Panc1 (cell line): ENCODE measurements at regions not wholly inside any gene's neighbourhood (a gene's known extent, or its start where the extent isn't known, plus 50 kb on each side); places are given as distances from the start of the nearest gene placed in this dataset.
"Not testable (repeated sequence)": the region's sequence is repeated elsewhere in the genome, so short reads cannot be mapped to it uniquely, and the experiment has no call there.

Source experiments
- ATAC-seq: fragments of 200-7000 bp; cut with Tn5 transposase; 2 replicates; pipeline ENCODE4 v1.9.1; 2020; ENCODE audit warnings: mild to moderate bottlenecking, moderate library complexity
- BruUV-seq: library from RNA; stranded (reverse); fragments of 400-500 nt; replicated peaks from 2 replicates; lab custom pipeline; 2021; lab: Mats Ljungman, UMichigan
- CTCF ChIA-PET: fragments of 300-600 bp; sonication (Branson Sonifier 250); formaldehyde crosslinking; loops from one replicate; lab custom pipeline; 2022; ENCODE audit warnings: antibody characterized with exemption; lab: Charles Lee
- POLR2A ChIA-PET: fragments of 300-600 bp; sonication (Branson Sonifier 250); formaldehyde crosslinking; loops from one replicate; lab custom pipeline; 2022; ENCODE audit warnings: antibody characterized with exemption; lab: Charles Lee
- DNase-seq: peaks from one replicate; pipeline ENCODE4 v3.0.0-alpha.2; 2010; ENCODE audit warnings: low read depth, low spot score
- H3K27ac ChIP-seq: 2 replicates; pipeline ENCODE4 v1.5.1; 2011; ENCODE audit warnings: mild to moderate bottlenecking, low read length, inconsistent platforms
- H3K27me3 ChIP-seq: fragments of 200-500 bp; sonication (Bioruptor generic); 2 replicates; pipeline ENCODE4 v1.6.0; 2014; ENCODE audit warnings: low read length, inconsistent platforms; ENCODE audit not compliant: control insufficient read depth, insufficient read depth
- H3K36me3 ChIP-seq: fragments of 200-500 bp; sonication (Bioruptor generic); 2 replicates; pipeline ENCODE4 v1.5.1; 2014; ENCODE audit warnings: inconsistent platforms, mild to moderate bottlenecking, low read length, moderate library complexity; ENCODE audit not compliant: control insufficient read depth, insufficient read depth
- H3K4me1 ChIP-seq: 2 replicates; pipeline ENCODE4 v1.5.1; 2011; ENCODE audit warnings: inconsistent platforms, mild to moderate bottlenecking, low read length, moderate library complexity; ENCODE audit not compliant: control insufficient read depth, insufficient read depth
- H3K4me3 ChIP-seq, 2 experiments: 2 replicates each; pipeline ENCODE4 v1.5.1; 2011 to 2012; ENCODE audit warnings: low read depth in 2 of 2, low read length in 2 of 2, mild to moderate bottlenecking in 2 of 2, inconsistent platforms in 1 of 2, moderate library complexity in 1 of 2
- H3K9me3 ChIP-seq: fragments of 200-500 bp; sonication (Bioruptor generic); 2 replicates; pipeline ENCODE4 v1.5.1; 2014; ENCODE audit warnings: low read depth, mild to moderate bottlenecking, inconsistent platforms, low read length, moderate library complexity; ENCODE audit not compliant: control insufficient read depth, insufficient read depth
- CTCF ChIP-seq: fragments of 450-650 bp; IDR thresholded peaks from 2 replicates; pipeline ENCODE4 v1.5.1; 2017; ENCODE audit warnings: mild to moderate bottlenecking
- POLR2AphosphoS5 ChIP-seq: IDR thresholded peaks from 2 replicates; pipeline ENCODE4 v1.6.1; 2012; ENCODE audit warnings: mild to moderate bottlenecking, low read depth, low read length, moderate library complexity
- REST ChIP-seq, 2 experiments: IDR thresholded peaks; 2 replicates each; pipeline ENCODE4 v1.6.1; 2011 to 2012; ENCODE audit warnings: low read depth in 2 of 2, control low read depth in 1 of 2, low read length in 1 of 2, mild to moderate bottlenecking in 1 of 2, moderate library complexity in 1 of 2; ENCODE audit not compliant: insufficient read depth in 1 of 2
- SIN3A ChIP-seq: IDR thresholded peaks from 2 replicates; pipeline ENCODE4 v1.6.1; 2012; ENCODE audit warnings: low read depth, mild to moderate bottlenecking, low read length, moderate library complexity, borderline replicate concordance; ENCODE audit not compliant: insufficient read depth
- TCF7L2 ChIP-seq: IDR thresholded peaks from 2 replicates; pipeline ENCODE4 v1.6.1; 2011; ENCODE audit warnings: mild to moderate bottlenecking, low read depth, low read length, inconsistent platforms
- in situ Hi-C: cut with HindIII; loops from 2 replicates; pipeline ENCODE4 v1.10.0; 2016; ENCODE audit warnings: low sequenced_read_pairs, low pct_unique_long_range_greater_than_20kb
- intact Hi-C: fragments of 100-400 bp; cut with micrococcal nuclease; formaldehyde crosslinking; loops from one replicate; pipeline ENCODE4 v1.10.0; 2022; ENCODE audit not compliant: unreplicated experiment

DNA sequence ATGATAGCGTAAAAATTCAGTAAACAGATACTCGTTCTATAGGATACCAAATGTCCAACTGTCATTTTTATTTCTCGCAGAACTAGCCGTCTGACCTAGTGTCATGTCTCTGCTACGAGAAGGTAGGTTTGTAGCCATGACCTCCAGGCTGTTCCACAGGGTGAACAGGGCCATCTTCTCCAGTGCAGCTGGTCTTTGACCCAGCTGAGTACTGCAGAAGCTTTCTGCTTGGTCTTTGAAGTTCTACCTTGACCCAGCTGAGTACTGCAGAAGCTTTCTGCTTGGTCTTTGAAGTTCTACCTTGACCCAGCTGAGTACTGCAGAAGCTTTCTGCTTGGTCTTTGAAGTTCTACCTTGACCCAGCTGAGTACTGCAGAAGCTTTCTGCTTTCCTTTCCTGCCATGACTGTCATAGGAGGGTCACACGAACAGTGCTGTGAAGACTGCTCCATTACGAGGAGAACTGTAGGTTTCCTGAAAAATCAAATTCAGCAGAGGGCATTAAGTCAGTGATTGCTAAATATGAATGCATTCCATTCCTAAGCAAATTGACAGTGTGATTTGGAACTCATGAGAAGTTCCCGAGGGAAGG, 532.8 kb upstream of the NRP1 start:
- H3K27me3 ChIP-seq, CTCF ChIA-PET, DNase-seq, H3K27ac ChIP-seq, H3K9me3 ChIP-seq, in situ Hi-C loops, H3K4me1 ChIP-seq, BruUV-seq, intact Hi-C loops, POLR2A ChIA-PET, ATAC-seq, H3K4me3 ChIP-seq, H3K36me3 ChIP-seq: not testable (repeated sequence)

GRCh38 chr10:33863352-33863751, 528.9 kb upstream of the NRP1 start:
- no peaks in the 10 kb centered on the region for H3K36me3 ChIP-seq
- no peaks in the 10 kb centered on the region for H3K4me1 ChIP-seq
- DNase-seq = no peak
- H3K9me3 ChIP-seq = no peaks in the 10 kb centered on the region
- no peaks in the 10 kb centered on the region for H3K27me3 ChIP-seq
- in situ Hi-C loops = no loop called here
- TF ChIP-seq TCF7L2 (no peak), REST (IDR thresholded peaks at IDR 0.05; ENCODE audit: insufficient read depth in 1 of 2, low read depth in 2 of 2, low read length in 1 of 2) (no peak), SIN3A (no peak), POLR2AphosphoS5 (no peak), CTCF (no peak)
- ChIA-PET CTCF (no interaction called here), POLR2A (no interaction called here)
- no peak overlapping the region for H3K4me3 ChIP-seq
- no peak overlapping the region for H3K27ac ChIP-seq
- intact Hi-C loops = no loop called here
- no TSS peak for BruUV-seq
- ATAC-seq = no peak

- no peaks in the 10 kb centered on the region for H3K4me1 ChIP-seq
- TF ChIP-seq CTCF (no peak), POLR2AphosphoS5 (no peak), TCF7L2 (no peak), REST (IDR thresholded peaks at IDR 0.05; ENCODE audit: insufficient read depth in 1 of 2, low read depth in 2 of 2, low read length in 1 of 2) (no peak), SIN3A (no peak)
- DNase-seq (no peak), ATAC-seq (no peak)
- ChIA-PET CTCF (interaction anchor here (0.7 kb wide), 1 partner anchor 212 kb away, joined by 3 read pairs; no protein-coding TSS in a partner anchor), POLR2A (no interaction called here)
- no TSS peak for BruUV-seq
- in situ Hi-C loops = no loop called here
- no peak overlapping the region for H3K27ac ChIP-seq
- no peaks in the 10 kb centered on the region for H3K27me3 ChIP-seq
- no peak overlapping the region for H3K4me3 ChIP-seq
- H3K36me3 ChIP-seq = no peaks in the 10 kb centered on the region
- intact Hi-C loops = no loop called here
- H3K9me3 ChIP-seq = no peaks in the 10 kb centered on the region
Measured at GRCh38 chr10:33862536-33863105, 528.2 kb upstream of the NRP1 start.
